HCT116 (cell line): ENCODE measurements at regions not wholly inside any gene's neighbourhood (a gene's known extent, or its start where the extent isn't known, plus 50 kb on each side); places are given as distances from the start of the nearest gene placed in this dataset.

Experiments
- ATAC-seq: fragments of 200-7000 bp; cut with Tn5 transposase; 2 replicates; pipeline ENCODE4 v1.9.1; 2020; ENCODE audit warnings: mild to moderate bottlenecking, moderate library complexity
- BruUV-seq: library from RNA; stranded (reverse); fragments of 400-500 nt; replicated peaks from 2 replicates; lab custom pipeline; 2021; lab: Mats Ljungman, UMichigan
- CTCF ChIA-PET: fragments of 300-600 bp; sonication (Branson Sonifier 250); formaldehyde crosslinking; loops from one replicate; lab custom pipeline; 2021; ENCODE audit warnings: antibody characterized with exemption; lab: Charles Lee
- POLR2A ChIA-PET: fragments of 300-600, 350-600 bp; sonication (Branson Sonifier 250); formaldehyde crosslinking; loops from one replicate; lab custom pipeline; 2021; ENCODE audit warnings: antibody characterized with exemption; lab: Charles Lee
- RAD21 ChIA-PET, 2 experiments: fragments of 300-600 bp; sonication (Branson Sonifier 250); formaldehyde crosslinking; loops; one replicate each; lab custom pipeline; 2023; ENCODE audit warnings: low total read pairs in 2 of 2; ENCODE audit not compliant: uncharacterized antibody in 2 of 2, unreplicated experiment in 2 of 2, low non-redundant PET in 1 of 2; lab: Charles Lee
- DNase-seq: peaks from one replicate; pipeline ENCODE4 v3.0.0-alpha.2; 2010; ENCODE audit warnings: low read depth, low spot score
- H2AFZ ChIP-seq: fragments of 200-600 bp; shearing (Covaris generic), sonication (generic); 2 replicates; pipeline ENCODE4 v1.6.1; 2017; ENCODE audit warnings: low read depth, mixed run types, mixed read lengths, antibody characterized with exemption, low read length; ENCODE audit not compliant: poor library complexity, severe bottlenecking
- H3K27ac ChIP-seq: 2 replicates; pipeline ENCODE4 v1.5.1; 2012; ENCODE audit warnings: low read depth, low read length
- H3K27me3 ChIP-seq: fragments of 200-600 bp; sonication (generic); 2 replicates; pipeline ENCODE4 v1.6.1; 2016; ENCODE audit warnings: mixed run types, low read length, mixed read lengths; ENCODE audit not compliant: insufficient read depth
- H3K36me3 ChIP-seq, 2 experiments: fragments of 200-500 bp in 1 of 2; fragments of 200-600 bp in 1 of 2; sonication (Bioruptor generic) in 1 of 2; sonication (generic) in 1 of 2; 2 replicates each; pipeline versions ENCODE4 v1.5.1 to v1.6.1; 2014 to 2016; ENCODE audit warnings: low read length in 2 of 2, inconsistent platforms in 1 of 2, mixed read lengths in 1 of 2, mixed run types in 1 of 2; ENCODE audit not compliant: insufficient read depth in 2 of 2, control insufficient read depth in 1 of 2
- H3K4me1 ChIP-seq, 2 experiments: fragments of 200-600 bp in 1 of 2; sonication (generic) in 1 of 2; 2 replicates each; pipeline versions ENCODE4 v1.5.1 to v1.6.1; 2012 to 2017; ENCODE audit warnings: low read length in 2 of 2, inconsistent platforms in 1 of 2, mild to moderate bottlenecking in 1 of 2, mixed read lengths in 1 of 2, mixed run types in 1 of 2, moderate library complexity in 1 of 2; ENCODE audit not compliant: insufficient read depth in 2 of 2, control insufficient read depth in 1 of 2
- H3K4me2 ChIP-seq: fragments of 200-600 bp; sonication (generic); 2 replicates; pipeline ENCODE4 v1.6.1; 2017; ENCODE audit warnings: mixed run types, low read length, mixed read lengths
- H3K4me3 ChIP-seq, 2 experiments: fragments of 200-600 bp in 1 of 2; sonication (generic) in 1 of 2; replicated peaks in 1 of 2; 2 replicates each; pipeline ENCODE4 v1.5.1; 2011 to 2016; ENCODE audit warnings: low read length in 2 of 2, control low read depth in 1 of 2, low read depth in 1 of 2, mild to moderate bottlenecking in 1 of 2, mixed read lengths in 1 of 2, mixed run types in 1 of 2
- H3K79me2 ChIP-seq: fragments of 200-600 bp; sonication (generic); 2 replicates; pipeline ENCODE4 v1.6.1; 2017; ENCODE audit warnings: mild to moderate bottlenecking, mixed run types, low read length, moderate library complexity, mixed read lengths; ENCODE audit not compliant: insufficient read depth
- H3K9ac ChIP-seq: fragments of 200-600 bp; sonication (generic); 2 replicates; pipeline ENCODE4 v1.6.1; 2016; ENCODE audit warnings: low read length, mixed read lengths
- H3K9me2 ChIP-seq: fragments of 200-600 bp; sonication (generic), shearing (Covaris generic); 2 replicates; pipeline ENCODE4 v1.6.1; 2017; ENCODE audit warnings: mixed run types, mild to moderate bottlenecking, moderate library complexity; ENCODE audit not compliant: insufficient read depth
- H3K9me3 ChIP-seq, 2 experiments: fragments of 200-500 bp in 1 of 2; fragments of 200-600 bp in 1 of 2; sonication (Bioruptor generic) in 1 of 2; sonication (generic) in 1 of 2; 2 replicates each; pipeline ENCODE4 v1.6.1; 2014 to 2017; ENCODE audit warnings: low read length in 2 of 2, mixed read lengths in 2 of 2, inconsistent platforms in 1 of 2, low read depth in 1 of 2, mild to moderate bottlenecking in 1 of 2, mixed run types in 1 of 2, moderate library complexity in 1 of 2; ENCODE audit not compliant: control insufficient read depth in 1 of 2, insufficient read depth in 1 of 2
- H4K20me1 ChIP-seq: fragments of 200-600 bp; sonication (generic), shearing (Covaris generic); 2 replicates; pipeline ENCODE4 v1.6.1; 2017; ENCODE audit warnings: mixed run types, mild to moderate bottlenecking, moderate library complexity; ENCODE audit not compliant: insufficient read depth
- CEBPB ChIP-seq: IDR thresholded peaks from 2 replicates; pipeline ENCODE4 v1.6.1; 2012; ENCODE audit warnings: low read depth
- FOSL1 ChIP-seq: IDR thresholded peaks from 2 replicates; pipeline ENCODE4 v1.6.1; 2012; ENCODE audit warnings: low read depth
- JUND ChIP-seq: IDR thresholded peaks from 2 replicates; pipeline ENCODE4 v1.6.1; 2012
- POLR2A ChIP-seq: IDR thresholded peaks from 2 replicates; pipeline ENCODE4 v1.7.0; 2011; ENCODE audit warnings: borderline replicate concordance; ENCODE audit not compliant: insufficient read depth, insufficient read length; ENCODE audit errors: extremely low read depth
- POLR2AphosphoS5 ChIP-seq: IDR thresholded peaks from 2 replicates; pipeline ENCODE4 v1.6.1; 2011; ENCODE audit warnings: mild to moderate bottlenecking, low read depth, low read length, moderate library complexity
- ZFX ChIP-seq: fragments of 450-650 bp; IDR thresholded peaks from 2 replicates; pipeline ENCODE4 v1.6.1; 2017
- intact Hi-C: fragments of 100-400 bp; cut with micrococcal nuclease; formaldehyde crosslinking; loops from 2 replicates; pipeline ENCODE4 v1.10.0; 2022

DNA sequence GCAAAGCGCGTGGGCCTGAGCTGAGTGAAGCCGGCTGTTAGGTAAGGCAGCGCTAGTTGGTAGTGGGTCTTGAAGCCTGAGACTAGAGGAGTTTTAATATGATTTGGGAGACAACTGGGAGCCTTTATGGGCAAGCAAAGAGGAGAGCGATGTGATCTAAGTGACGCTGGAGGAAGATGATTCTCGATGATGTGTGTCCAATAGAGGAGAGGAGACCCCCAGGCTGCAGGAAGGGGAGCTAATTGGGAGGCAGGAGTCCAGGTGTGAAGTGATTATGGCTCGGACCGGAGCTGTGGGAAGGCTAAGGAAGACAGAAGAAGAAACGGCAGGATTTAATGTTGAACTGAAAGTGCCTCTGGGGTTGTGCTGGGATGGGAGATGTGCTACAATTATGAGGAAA, 482.9 kb upstream of the KIF2A start:
- H3K4me2 ChIP-seq = no peak overlapping the region
- peaks cover 34% of the 10 kb centered on the region for H3K27me3 ChIP-seq
- RAD21 ChIA-PET = no interaction called here
- no peak overlapping the region for H2AFZ ChIP-seq
- H3K79me2 ChIP-seq = no peaks in the 10 kb centered on the region
- CTCF ChIA-PET = no interaction called here
- TF ChIP-seq CEBPB (no peak), POLR2A (no peak)
- TF ChIP-seq, all 23 proteins: peak for 0
- POLR2A ChIA-PET = no interaction called here
- Histone ChIP-seq H4K20me1 (no peaks in the 10 kb centered on the region), H3K4me1 (no peaks in the 10 kb centered on the region), H3K9me2 (no peaks in the 10 kb centered on the region), H3K27ac (no peak overlapping the region), H3K9ac (no peak overlapping the region), H3K9me3 (no peaks in the 10 kb centered on the region), H3K4me3 (no peak overlapping the region), H3K36me3 (no peaks in the 10 kb centered on the region)
- no TSS peak for BruUV-seq
- intact Hi-C loops = no loop called here
- ATAC-seq (no peak), DNase-seq (no peak)

DNA sequence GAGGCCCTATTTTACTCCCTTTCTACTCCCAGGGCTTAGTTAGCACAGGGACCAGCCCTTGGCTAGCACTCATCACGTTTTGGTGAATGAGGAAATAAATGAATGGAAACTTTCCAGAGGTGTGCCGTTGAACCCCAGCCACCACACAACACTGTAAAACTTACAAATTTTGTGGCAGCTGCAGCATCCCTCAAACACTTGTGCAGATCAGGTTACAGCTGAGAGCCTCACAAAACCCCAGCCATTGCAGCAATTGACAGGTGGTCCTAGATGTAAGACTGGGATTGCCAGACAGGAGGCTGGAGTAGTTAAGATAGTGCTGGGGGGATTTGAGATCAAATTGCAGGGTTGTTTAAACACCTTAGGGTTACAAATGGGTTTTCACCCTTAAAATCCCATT, 482.2 kb upstream of the KIF2A start:
- no peak for TF ChIP-seq JUND
- no peak for TF ChIP-seq ZFX
- TF ChIP-seq POLR2AphosphoS5 = no peak
- no peak for TF ChIP-seq FOSL1
- TF ChIP-seq, all 23 proteins: peak for 0
- CTCF ChIA-PET = no interaction called here
- H2AFZ ChIP-seq = no peak overlapping the region
- no peak for DNase-seq
- H3K79me2 ChIP-seq = no peaks in the 10 kb centered on the region
- ATAC-seq = no peak
- H3K4me2 ChIP-seq = no peak overlapping the region
- H3K4me1 ChIP-seq = no peaks in the 10 kb centered on the region
- no peaks in the 10 kb centered on the region for H4K20me1 ChIP-seq
- no peaks in the 10 kb centered on the region for H3K9me2 ChIP-seq
- no TSS peak for BruUV-seq
- no peaks in the 10 kb centered on the region for H3K36me3 ChIP-seq
- H3K9ac ChIP-seq = no peak overlapping the region
- intact Hi-C loops = no loop called here
- peaks cover 35% of the 10 kb centered on the region for H3K27me3 ChIP-seq
- POLR2A ChIA-PET = no interaction called here
- no peaks in the 10 kb centered on the region for H3K9me3 ChIP-seq
- H3K27ac ChIP-seq = no peak overlapping the region
- RAD21 ChIA-PET = no interaction called here
- H3K4me3 ChIP-seq = no peak overlapping the region
